ENCODE measurements at regions not wholly inside any gene's neighbourhood (a gene's known extent, or its start where the extent isn't known, plus 50 kb on each side); places are given as distances from the start of the nearest gene placed in this dataset.

- TF ChIP-seq CTCF (IDR thresholded peaks at IDR 0.05) (no peak), CEBPB (IDR thresholded peaks at IDR 0.05) (no peak), POLR2A (IDR thresholded peaks at IDR 0.05; ENCODE audit: low read length) (no peak), ELK1 (IDR thresholded peaks at IDR 0.05; ENCODE audit: low read depth, low read length) (no peak), REST (IDR thresholded peaks at IDR 0.05) (no peak)
Measured at GRCh38 chr14:34003691-34004090, 52.8 kb upstream of the EGLN3 start.
